GM23248 (cell line): ENCODE measurements at regions not wholly inside any gene's neighbourhood (a gene's known extent, or its start where the extent isn't known, plus 50 kb on each side); places are given as distances from the start of the nearest gene placed in this dataset.

ENCODE experiments used
- DNase-seq: peaks from one replicate; pipeline ENCODE4 v3.0.0-alpha.2; 2015
- H2AFZ ChIP-seq: fragments of 200-600 bp; sonication (generic); 2 replicates; pipeline ENCODE4 v1.6.1; 2016; ENCODE audit warnings: antibody characterized with exemption
- H3F3A ChIP-seq: fragments of 200-600 bp; sonication (generic); 2 replicates; pipeline ENCODE4 v1.6.1; 2016; ENCODE audit warnings: mild to moderate bottlenecking, antibody characterized with exemption, mixed run types; ENCODE audit not compliant: insufficient read depth
- H3K27ac ChIP-seq: fragments of 200-600 bp; sonication (generic); 2 replicates; pipeline ENCODE4 v1.5.1; 2016; ENCODE audit warnings: mild to moderate bottlenecking
- H3K27me3 ChIP-seq: fragments of 200-600 bp; sonication (generic); replicated peaks from 2 replicates; pipeline ENCODE4 v1.6.1; 2016; ENCODE audit warnings: mild to moderate bottlenecking; ENCODE audit not compliant: insufficient read depth
- H3K36me3 ChIP-seq: fragments of 200-600 bp; sonication (generic); 2 replicates; pipeline ENCODE4 v1.6.1; 2016; ENCODE audit warnings: low read depth, mild to moderate bottlenecking
- H3K4me1 ChIP-seq: fragments of 200-600 bp; sonication (generic); 2 replicates; pipeline ENCODE4 v1.6.1; 2016; ENCODE audit warnings: mild to moderate bottlenecking; ENCODE audit not compliant: insufficient read depth
- H3K4me2 ChIP-seq: fragments of 200-600 bp; sonication (generic); one replicate; pipeline ENCODE4 v1.6.1; 2016; ENCODE audit warnings: mild to moderate bottlenecking; ENCODE audit not compliant: unreplicated experiment
- H3K4me3 ChIP-seq: fragments of 200-600 bp; sonication (generic); 2 replicates; pipeline ENCODE4 v1.5.1; 2016; ENCODE audit warnings: mild to moderate bottlenecking
- H3K79me2 ChIP-seq: fragments of 200-600 bp; sonication (generic); 2 replicates; pipeline ENCODE4 v1.6.1; 2016; ENCODE audit warnings: mild to moderate bottlenecking; ENCODE audit not compliant: insufficient read depth
- H3K9ac ChIP-seq: fragments of 200-600 bp; sonication (generic); 2 replicates; pipeline ENCODE4 v1.6.1; 2016; ENCODE audit warnings: mild to moderate bottlenecking
- H3K9me2 ChIP-seq: fragments of 200-600 bp; sonication (generic); 2 replicates; pipeline ENCODE4 v1.6.1; 2016; ENCODE audit warnings: mixed run types, mild to moderate bottlenecking, moderate library complexity; ENCODE audit not compliant: insufficient read depth
- H3K9me3 ChIP-seq: fragments of 200-600 bp; sonication (generic); one replicate; pipeline ENCODE4 v1.6.1; 2017; ENCODE audit warnings: low read depth
- H4K20me1 ChIP-seq: fragments of 200-600 bp; sonication (generic); 2 replicates; pipeline ENCODE4 v1.6.0; 2016; ENCODE audit not compliant: insufficient read depth
- EZH2 ChIP-seq: fragments of 200-600 bp; sonication (generic); IDR thresholded peaks from 2 replicates; pipeline ENCODE4 v1.6.1; 2018; ENCODE audit warnings: antibody characterized with exemption, mild to moderate bottlenecking; ENCODE audit not compliant: insufficient read depth, poor library complexity, severe bottlenecking
- EZH2phosphoT487 ChIP-seq: fragments of 200-600 bp; sonication (generic); IDR thresholded peaks from 2 replicates; pipeline ENCODE4 v1.6.1; 2018; ENCODE audit warnings: antibody characterized with exemption, moderate library complexity, mild to moderate bottlenecking, low read depth; ENCODE audit not compliant: insufficient read depth
- WGBS, 2 experiments: methylation state at CpG; one replicate each; pipeline ENCODE4 v1.1.6; 2015 to 2017; ENCODE audit warnings: low lambda C conversion rate in 2 of 2, low coverage in 1 of 2; ENCODE audit errors: missing lambda C conversion rate in 2 of 2; 5-methylcytosine and 5-hydroxymethylcytosine counted together
- in situ Hi-C: fragments of 300-500 bp; cut with MboI; formaldehyde crosslinking; loops from 2 replicates; pipeline ENCODE4 v1.15.0; 2020

DNA sequence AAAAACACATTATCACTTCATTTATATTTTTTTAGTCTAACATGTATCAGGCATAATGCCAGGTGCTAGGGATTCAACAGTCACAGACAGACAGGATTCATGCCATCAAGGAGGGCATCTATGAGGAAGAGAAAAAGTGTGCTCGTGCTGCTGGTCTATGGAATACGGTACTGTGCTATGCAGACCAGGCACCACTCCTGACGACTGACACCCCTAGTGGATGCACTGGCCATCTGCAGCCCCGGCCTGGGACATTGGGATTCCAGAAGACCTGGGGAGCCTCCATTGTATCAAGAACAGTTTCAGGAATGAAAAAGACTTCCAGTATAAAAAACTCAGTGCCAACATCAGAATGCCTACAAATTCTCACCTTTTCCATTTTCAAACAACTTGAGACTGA lies 94.0 kb downstream of the KLF12 start:
- no peak overlapping the region for H3K27ac ChIP-seq
- H3K9me2 ChIP-seq, result no peaks in the 10 kb centered on the region
- TF ChIP-seq EZH2 (no peak), EZH2phosphoT487 (no peak)
- H3K4me2 ChIP-seq, result no peak overlapping the region
- peaks cover 5% of the 10 kb centered on the region; the same call in 1 of the 2 replicates for H4K20me1 ChIP-seq
- in situ Hi-C loops, result no loop called here
- H3K4me1 ChIP-seq, result no peaks in the 10 kb centered on the region
- no peaks in the 10 kb centered on the region for H3F3A ChIP-seq
- H2AFZ ChIP-seq, result no peak overlapping the region
- no peaks in the 10 kb centered on the region for H3K36me3 ChIP-seq
- H3K27me3 ChIP-seq, result no peaks in the 10 kb centered on the region
- DNase-seq, result peak; percentile 38
- 68 to 72% methylated on average over 4 of the region's 4 CpGs for WGBS, 2 experiments
- no peak overlapping the region for H3K4me3 ChIP-seq
- H3K9me3 ChIP-seq, result no peaks in the 10 kb centered on the region
- no peak overlapping the region for H3K9ac ChIP-seq
- H3K79me2 ChIP-seq, result peaks cover 98% of the 10 kb centered on the region

DNA sequence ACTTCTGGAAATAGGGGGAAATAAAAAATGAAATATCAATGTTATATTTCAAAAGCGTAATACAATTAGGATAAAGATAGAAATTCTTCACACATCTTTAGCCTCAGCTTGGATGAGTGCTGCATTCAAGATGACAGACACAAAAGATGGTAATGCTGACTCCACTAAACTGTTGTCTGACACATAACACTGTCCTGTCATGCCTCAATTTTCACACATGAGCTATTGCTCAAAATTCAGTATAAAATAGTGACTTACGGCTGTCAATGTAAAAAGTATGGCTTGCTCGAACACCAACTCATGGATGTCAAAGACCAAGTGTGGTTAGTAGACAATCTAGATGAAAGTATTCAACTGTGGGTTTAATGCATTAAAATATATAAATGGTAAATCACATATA lies 94.5 kb downstream of the KLF12 start:
- no peaks in the 10 kb centered on the region for H3K36me3 ChIP-seq
- in situ Hi-C loops, result no loop called here
- DNase-seq, result no peak
- H3K9ac ChIP-seq, result no peak overlapping the region
- peaks cover 5% of the 10 kb centered on the region; the same call in 1 of the 2 replicates for H4K20me1 ChIP-seq
- H3F3A ChIP-seq, result no peaks in the 10 kb centered on the region
- H3K27me3 ChIP-seq, result no peaks in the 10 kb centered on the region
- H3K4me2 ChIP-seq, result no peak overlapping the region
- H3K79me2 ChIP-seq, result peaks cover 98% of the 10 kb centered on the region
- H3K27ac ChIP-seq, result no peak overlapping the region
- TF ChIP-seq EZH2, result no peak
- no peak for TF ChIP-seq EZH2phosphoT487
- no peaks in the 10 kb centered on the region for H3K4me1 ChIP-seq
- no peaks in the 10 kb centered on the region for H3K9me3 ChIP-seq
- no peaks in the 10 kb centered on the region for H3K9me2 ChIP-seq
- no peak overlapping the region for H3K4me3 ChIP-seq
- 97 to 100% methylated on average over 3 of the region's 3 CpGs for WGBS, 2 experiments
- no peak overlapping the region for H2AFZ ChIP-seq

DNA sequence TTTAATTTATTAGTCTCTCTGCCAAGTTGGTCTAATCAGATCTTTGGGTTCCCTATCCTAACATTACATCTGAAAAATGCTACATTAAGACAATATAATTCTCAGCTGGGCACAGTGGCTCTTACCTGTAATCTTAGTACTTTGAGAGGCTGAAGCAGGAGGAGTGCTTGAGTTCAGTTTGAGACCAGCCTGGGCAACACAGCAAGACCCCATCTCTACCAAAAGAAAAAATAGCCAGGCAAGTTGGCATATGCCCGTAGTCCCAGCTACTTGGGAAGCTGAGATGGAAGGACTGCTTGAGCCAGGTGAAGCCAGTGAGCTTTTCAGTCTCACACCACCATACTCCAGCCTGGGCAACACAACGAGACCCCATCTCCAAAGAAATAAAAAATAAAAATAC lies 95.0 kb downstream of the KLF12 start:
- Histone ChIP-seq H3K9ac (no peak overlapping the region), H3K27me3 (no peaks in the 10 kb centered on the region), H3K27ac (no peak overlapping the region), H3K36me3 (no peaks in the 10 kb centered on the region), H3K4me1 (no peaks in the 10 kb centered on the region), H3K9me2 (no peaks in the 10 kb centered on the region), H3F3A (no peaks in the 10 kb centered on the region), H4K20me1 (peaks cover 5% of the 10 kb centered on the region; the same call in 1 of the 2 replicates), H2AFZ (no peak overlapping the region), H3K4me3 (no peak overlapping the region), H3K9me3 (no peaks in the 10 kb centered on the region), H3K4me2 (no peak overlapping the region), H3K79me2 (peaks cover 98% of the 10 kb centered on the region)
- 95 to 98% methylated on average over 2 of the region's 2 CpGs for WGBS, 2 experiments
- in situ Hi-C loops, result no loop called here
- no peak for DNase-seq
- TF ChIP-seq EZH2, result no peak
- no peak for TF ChIP-seq EZH2phosphoT487

DNA sequence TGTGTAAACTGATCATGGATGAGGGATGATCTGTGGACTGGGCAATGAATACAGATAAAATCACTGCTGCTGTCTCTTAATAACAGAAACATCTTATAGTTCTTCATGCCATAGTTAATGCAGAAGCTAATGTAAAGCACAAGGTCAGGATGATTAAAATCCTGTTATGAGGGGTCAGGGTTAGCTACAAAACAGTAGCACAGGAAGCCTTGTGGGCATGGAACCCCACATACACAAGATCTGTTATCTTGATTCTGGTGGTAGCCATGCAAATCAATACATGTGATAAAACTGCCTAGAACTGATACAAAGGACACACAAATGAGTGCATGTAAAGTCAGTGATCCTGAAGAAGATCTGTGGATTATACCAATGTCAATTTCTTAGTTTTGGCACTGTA lies 96.4 kb downstream of the KLF12 start:
- no peaks in the 10 kb centered on the region for H3K4me1 ChIP-seq
- no peak overlapping the region for H3K9ac ChIP-seq
- H2AFZ ChIP-seq, result no peak overlapping the region
- H3K79me2 ChIP-seq, result peaks cover 98% of the 10 kb centered on the region
- in situ Hi-C loops, result no loop called here
- no peak overlapping the region for H3K4me2 ChIP-seq
- H3K27ac ChIP-seq, result no peak overlapping the region
- no peak overlapping the region for H3K4me3 ChIP-seq
- H3K36me3 ChIP-seq, result no peaks in the 10 kb centered on the region
- no peaks in the 10 kb centered on the region for H3K27me3 ChIP-seq
- TF ChIP-seq EZH2phosphoT487, result no peak
- no peak for TF ChIP-seq EZH2
- H3K9me2 ChIP-seq, result no peaks in the 10 kb centered on the region
- DNase-seq, result no peak
- no peaks in the 10 kb centered on the region for H3K9me3 ChIP-seq
- peaks cover 5% of the 10 kb centered on the region; the same call in 1 of the 2 replicates for H4K20me1 ChIP-seq
- no peaks in the 10 kb centered on the region for H3F3A ChIP-seq

DNA sequence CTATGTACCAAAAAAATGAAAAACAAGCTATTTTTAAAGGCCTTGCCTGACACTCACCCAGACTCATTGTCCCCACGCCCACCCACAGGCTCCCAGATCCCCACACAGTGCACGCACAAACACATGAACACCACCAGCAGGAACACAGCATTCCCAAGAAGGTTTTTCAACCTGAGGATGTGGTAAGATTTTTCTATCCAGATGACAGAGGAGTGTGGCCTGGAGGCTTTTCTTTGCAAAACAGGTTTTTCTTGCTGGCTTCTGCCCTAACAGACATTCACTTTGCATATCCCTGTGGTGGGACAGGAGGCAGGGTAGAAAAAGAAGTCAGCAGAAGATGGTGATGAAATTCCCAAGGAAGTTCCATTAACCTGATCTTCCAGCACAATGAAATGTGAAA lies 97.8 kb downstream of the KLF12 start:
- no peak overlapping the region for H3K27ac ChIP-seq
- in situ Hi-C loops, result no loop called here
- H3K9ac ChIP-seq, result no peak overlapping the region
- H3K9me2 ChIP-seq, result no peaks in the 10 kb centered on the region
- no peaks in the 10 kb centered on the region for H3K9me3 ChIP-seq
- DNase-seq, result no peak
- H2AFZ ChIP-seq, result no peak overlapping the region
- no peak overlapping the region for H3K4me3 ChIP-seq
- WGBS, 2 experiments, result 85 to 90% methylated on average over 2 of the region's 2 CpGs
- H3F3A ChIP-seq, result no peaks in the 10 kb centered on the region
- peaks cover 5% of the 10 kb centered on the region; the same call in 1 of the 2 replicates for H4K20me1 ChIP-seq
- peaks cover 97% of the 10 kb centered on the region for H3K79me2 ChIP-seq
- no peaks in the 10 kb centered on the region for H3K27me3 ChIP-seq
- TF ChIP-seq EZH2 (no peak), EZH2phosphoT487 (no peak)
- no peak overlapping the region for H3K4me2 ChIP-seq
- no peaks in the 10 kb centered on the region for H3K4me1 ChIP-seq
- no peaks in the 10 kb centered on the region for H3K36me3 ChIP-seq
